ENCODE measurements at regions not wholly inside any gene's neighbourhood (a gene's known extent, or its start where the extent isn't known, plus 50 kb on each side); places are given as distances from the start of the nearest gene placed in this dataset.

- CTCF ChIA-PET = interaction anchor here (0.6 kb wide), 1 partner anchor 144 kb away, joined by 6 read pairs; no protein-coding TSS in a partner anchor
- H3K36me3 ChIP-seq (ENCODE audit: control insufficient read depth, insufficient read depth, low read length) = no peaks in the 10 kb centered on the region
- POLR2A ChIA-PET = no interaction called here
- no peaks in the 10 kb centered on the region for H3K27me3 ChIP-seq (ENCODE audit: control insufficient read depth, insufficient read depth, low read length)
- no peak overlapping the region for H3K4me3 ChIP-seq (ENCODE audit: low read depth in 2 of 2, low read length in 2 of 2)
- H3K4me1 ChIP-seq (ENCODE audit: control insufficient read depth, insufficient read depth, low read length) = no peaks in the 10 kb centered on the region
- no peak overlapping the region for H3K27ac ChIP-seq (ENCODE audit: low read length)
- intact Hi-C loops (cut with micrococcal nuclease; ENCODE audit: unreplicated experiment) (no loop called here), in situ Hi-C loops (cut with HindIII; ENCODE audit: low pct_unique_long_range_greater_than_20kb, low sequenced_read_pairs) (no loop called here)
- ATAC-seq = no peak
- BruUV-seq (replicated peaks) = no TSS peak
- DNase-seq (ENCODE audit: low read depth, low spot score) = no peak
- no peaks in the 10 kb centered on the region for H3K9me3 ChIP-seq (ENCODE audit: control insufficient read depth, insufficient read depth, low read depth, low read length)
- TF ChIP-seq POLR2AphosphoS5 (IDR thresholded peaks at IDR 0.05; ENCODE audit: low read depth, low read length) (no peak), CTCF (IDR thresholded peaks at IDR 0.05) (no peak), SIN3A (IDR thresholded peaks at IDR 0.05; ENCODE audit: borderline replicate concordance, insufficient read depth, low read depth, low read length) (no peak), TCF7L2 (IDR thresholded peaks at IDR 0.05; ENCODE audit: low read depth, low read length) (no peak), REST (IDR thresholded peaks at IDR 0.05; ENCODE audit: insufficient read depth in 1 of 2, low read depth in 2 of 2, low read length in 1 of 2) (no peak)
Measured at GRCh38 chr22:48570912-48571311, 1256.8 kb downstream of the BRD1 start.

GRCh38 chr22:48569476-48570233, 1258.0 kb downstream of the BRD1 start:
- no peaks in the 10 kb centered on the region for H3K4me1 ChIP-seq (ENCODE audit: control insufficient read depth, insufficient read depth, low read length)
- no peaks in the 10 kb centered on the region for H3K27me3 ChIP-seq (ENCODE audit: control insufficient read depth, insufficient read depth, low read length)
- H3K9me3 ChIP-seq (ENCODE audit: control insufficient read depth, insufficient read depth, low read depth, low read length) = no peaks in the 10 kb centered on the region
- BruUV-seq (replicated peaks) = no TSS peak
- no peaks in the 10 kb centered on the region for H3K36me3 ChIP-seq (ENCODE audit: control insufficient read depth, insufficient read depth, low read length)
- H3K27ac ChIP-seq (ENCODE audit: low read length) = no peak overlapping the region
- ChIA-PET POLR2A (no interaction called here), CTCF (no interaction called here)
- no peak overlapping the region for H3K4me3 ChIP-seq (ENCODE audit: low read depth in 2 of 2, low read length in 2 of 2)
- DNase-seq (ENCODE audit: low read depth, low spot score) = no peak
- TF ChIP-seq CTCF (IDR thresholded peaks at IDR 0.05) = no peak
- TF ChIP-seq POLR2AphosphoS5 (IDR thresholded peaks at IDR 0.05; ENCODE audit: low read depth, low read length) = no peak
- no peak for TF ChIP-seq SIN3A (IDR thresholded peaks at IDR 0.05; ENCODE audit: borderline replicate concordance, insufficient read depth, low read depth, low read length)
- TF ChIP-seq TCF7L2 (IDR thresholded peaks at IDR 0.05; ENCODE audit: low read depth, low read length) = no peak
- no peak for TF ChIP-seq REST (IDR thresholded peaks at IDR 0.05; ENCODE audit: insufficient read depth in 1 of 2, low read depth in 2 of 2, low read length in 1 of 2)
- in situ Hi-C loops (cut with HindIII; ENCODE audit: low pct_unique_long_range_greater_than_20kb, low sequenced_read_pairs) = no loop called here
- intact Hi-C loops (cut with micrococcal nuclease; ENCODE audit: unreplicated experiment) = no loop called here
- no peak for ATAC-seq

All from Panc1 (cell line).